ENCODE measurements at regions not wholly inside any gene's neighbourhood (a gene's known extent, or its start where the extent isn't known, plus 50 kb on each side); places are given as distances from the start of the nearest gene placed in this dataset.

DNA sequence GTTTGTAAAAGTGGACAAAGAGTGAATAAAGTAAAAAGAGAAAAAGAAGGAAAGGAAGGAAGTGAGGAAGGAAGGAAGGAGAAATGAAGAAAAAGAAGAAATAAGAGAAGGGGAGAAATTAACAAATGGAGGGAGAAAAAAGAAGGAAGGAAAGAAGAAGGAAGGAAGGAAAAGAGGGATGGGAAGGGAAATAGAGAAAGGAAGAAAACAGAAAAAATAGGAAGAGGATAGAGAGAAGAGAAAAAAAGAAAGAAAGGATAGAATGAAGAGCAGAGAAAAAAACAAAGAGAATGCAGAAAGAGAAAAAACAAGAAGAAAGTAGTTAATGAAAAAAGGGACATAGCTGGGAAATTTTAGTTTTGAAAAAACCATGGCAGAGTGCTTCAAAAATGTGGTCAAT, 361.8 kb downstream of the EPHA7 start:
- Mint-ChIP-seq H3K27me3 (no peaks in the 10 kb centered on the region), H3K36me3 (ENCODE audit: low read depth) (no peaks in the 10 kb centered on the region), H3K4me3 (no peak overlapping the region), H3K27ac (no peak overlapping the region), H3K4me1 (no peaks in the 10 kb centered on the region)
- DNase-seq, result no peak
- H3K9me3 ChIP-seq (ENCODE audit: control insufficient read depth, low read length, poor library complexity, severe bottlenecking), result no peaks in the 10 kb centered on the region
- ATAC-seq, result no peak

DNA sequence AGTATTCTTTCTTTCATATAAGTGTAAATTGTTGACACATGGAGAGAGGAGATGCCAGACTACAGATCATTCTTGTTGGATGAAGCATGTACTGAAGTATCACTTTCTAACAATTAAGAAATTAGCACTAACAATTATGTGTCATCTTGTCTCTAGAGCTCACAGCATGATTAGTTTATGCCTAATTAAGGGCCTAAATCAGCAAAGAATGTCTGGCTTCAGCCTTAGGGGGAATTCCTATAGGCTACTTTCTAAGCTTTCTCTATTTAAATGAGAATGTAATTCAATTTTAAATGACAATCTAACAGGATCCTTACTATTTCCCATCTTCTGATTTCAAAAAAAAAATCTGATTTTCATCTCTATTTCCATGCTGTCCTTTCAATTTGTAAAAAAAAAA, 371.0 kb downstream of the EPHA7 start:
- no peaks in the 10 kb centered on the region for H3K36me3 Mint-ChIP-seq (ENCODE audit: low read depth)
- H3K4me3 Mint-ChIP-seq, result no peak overlapping the region
- DNase-seq, result no peak
- ATAC-seq, result no peak
- H3K27me3 Mint-ChIP-seq, result no peaks in the 10 kb centered on the region
- no peak overlapping the region for H3K27ac Mint-ChIP-seq
- H3K9me3 ChIP-seq (ENCODE audit: control insufficient read depth, low read length, poor library complexity, severe bottlenecking), result no peaks in the 10 kb centered on the region
- no peaks in the 10 kb centered on the region for H3K4me1 Mint-ChIP-seq

DNA sequence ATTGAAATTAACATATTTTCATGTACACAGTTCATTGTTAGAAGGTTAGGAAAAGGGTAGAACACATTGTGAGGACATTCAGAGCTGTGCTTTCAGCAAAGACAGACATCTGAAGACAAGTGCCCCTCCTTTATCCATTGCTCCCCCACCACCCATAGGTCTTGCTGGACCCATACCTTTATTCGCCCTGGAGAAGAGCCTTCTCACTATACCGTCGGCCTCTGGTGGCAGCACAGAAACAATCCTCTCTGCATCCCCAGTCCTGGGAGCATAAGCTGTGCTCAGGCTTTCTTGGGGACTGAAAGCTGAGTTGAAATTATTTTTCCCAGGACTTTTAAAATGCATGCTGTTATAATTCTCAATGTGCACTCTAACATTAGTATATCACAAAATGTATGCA, 372.3 kb downstream of the EPHA7 start:
- no peaks in the 10 kb centered on the region for H3K9me3 ChIP-seq (ENCODE audit: control insufficient read depth, low read length, poor library complexity, severe bottlenecking)
- H3K27ac Mint-ChIP-seq, result no peak overlapping the region
- DNase-seq, result no peak

DNA sequence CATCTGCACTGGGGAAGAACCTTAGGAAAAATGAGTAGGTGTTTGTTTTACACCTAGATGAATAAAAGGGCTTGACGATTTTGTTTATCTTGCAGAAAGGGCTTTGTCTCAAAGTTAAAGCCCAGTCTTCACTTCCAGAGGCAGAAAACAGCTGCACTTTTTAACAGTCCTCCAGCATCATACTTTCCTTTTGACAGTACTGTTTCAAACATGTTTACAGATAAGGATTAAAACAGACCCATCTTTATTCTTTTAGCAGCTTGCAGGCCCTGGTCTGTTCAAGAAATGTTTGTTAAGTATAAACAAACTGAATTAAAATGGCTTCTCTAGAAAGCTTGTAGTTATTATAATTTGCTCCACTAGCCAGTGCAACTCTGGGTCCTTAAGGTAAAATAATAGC, 374.2 kb downstream of the EPHA7 start:
- Mint-ChIP-seq H3K4me1 (no peaks in the 10 kb centered on the region), H3K27me3 (no peaks in the 10 kb centered on the region), H3K36me3 (ENCODE audit: low read depth) (no peaks in the 10 kb centered on the region), H3K27ac (no peak overlapping the region), H3K4me3 (no peak overlapping the region)
- no peak for ATAC-seq
- no peaks in the 10 kb centered on the region for H3K9me3 ChIP-seq (ENCODE audit: control insufficient read depth, low read length, poor library complexity, severe bottlenecking)
- no peak for DNase-seq

More for the DNA sequence above, 372.3 kb downstream of the EPHA7 start:
- H3K4me1 Mint-ChIP-seq, result no peaks in the 10 kb centered on the region
- no peaks in the 10 kb centered on the region for H3K36me3 Mint-ChIP-seq (ENCODE audit: low read depth)
- no peak overlapping the region for H3K4me3 Mint-ChIP-seq
- no peak for ATAC-seq
- H3K27me3 Mint-ChIP-seq, result no peaks in the 10 kb centered on the region

DNA sequence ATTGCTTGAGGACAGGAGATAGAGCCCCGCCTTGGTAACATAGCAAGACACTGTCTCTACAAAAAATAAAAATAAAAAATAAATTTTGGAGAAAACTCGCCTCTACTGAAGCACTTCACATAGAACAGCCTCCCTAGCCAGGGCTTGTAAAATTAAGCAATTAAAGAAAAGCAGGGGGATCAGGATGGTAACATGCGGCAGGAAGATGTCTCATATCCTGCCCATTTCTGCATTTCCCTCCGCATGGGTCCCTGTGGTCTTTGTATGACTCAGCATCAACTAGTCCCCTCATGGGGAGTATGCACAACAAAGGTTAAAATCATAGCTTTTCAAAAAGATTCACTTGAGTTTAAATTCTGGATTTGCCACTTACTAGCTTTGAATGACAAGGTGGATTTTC, 379.0 kb downstream of the EPHA7 start:
- DNase-seq (no peak), ATAC-seq (no peak)
- no peaks in the 10 kb centered on the region for H3K36me3 Mint-ChIP-seq (ENCODE audit: low read depth)
- no peaks in the 10 kb centered on the region for H3K4me1 Mint-ChIP-seq
- no peaks in the 10 kb centered on the region for H3K9me3 ChIP-seq (ENCODE audit: control insufficient read depth, low read length, poor library complexity, severe bottlenecking)
- no peak overlapping the region for H3K27ac Mint-ChIP-seq
- H3K4me3 Mint-ChIP-seq, result no peak overlapping the region
- no peaks in the 10 kb centered on the region for H3K27me3 Mint-ChIP-seq

DNA sequence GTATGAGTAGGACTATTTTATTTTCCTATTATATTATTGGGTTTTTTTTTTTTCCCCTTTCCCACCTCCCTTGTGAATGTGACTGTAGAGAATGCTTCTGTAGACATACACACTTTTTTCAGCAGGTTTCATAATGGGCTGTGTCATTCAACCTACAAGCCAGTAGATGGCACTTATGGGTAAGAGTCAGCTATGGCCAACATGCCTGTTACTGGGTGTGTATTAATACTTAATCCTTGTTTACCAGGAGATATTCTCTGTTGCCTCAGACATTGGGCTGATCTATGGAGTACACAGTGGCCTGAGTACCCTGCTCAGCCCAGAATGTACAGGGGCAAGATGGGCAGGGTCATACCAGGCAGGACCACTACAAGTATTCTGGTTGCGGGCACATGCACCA, 382.5 kb downstream of the EPHA7 start:
- Mint-ChIP-seq H3K27me3 (no peaks in the 10 kb centered on the region), H3K27ac (no peak overlapping the region), H3K4me1 (no peaks in the 10 kb centered on the region), H3K36me3 (ENCODE audit: low read depth) (no peaks in the 10 kb centered on the region), H3K4me3 (no peak overlapping the region)
- ATAC-seq, result no peak
- no peak for DNase-seq
- no peaks in the 10 kb centered on the region for H3K9me3 ChIP-seq (ENCODE audit: control insufficient read depth, low read length, poor library complexity, severe bottlenecking)

DNA sequence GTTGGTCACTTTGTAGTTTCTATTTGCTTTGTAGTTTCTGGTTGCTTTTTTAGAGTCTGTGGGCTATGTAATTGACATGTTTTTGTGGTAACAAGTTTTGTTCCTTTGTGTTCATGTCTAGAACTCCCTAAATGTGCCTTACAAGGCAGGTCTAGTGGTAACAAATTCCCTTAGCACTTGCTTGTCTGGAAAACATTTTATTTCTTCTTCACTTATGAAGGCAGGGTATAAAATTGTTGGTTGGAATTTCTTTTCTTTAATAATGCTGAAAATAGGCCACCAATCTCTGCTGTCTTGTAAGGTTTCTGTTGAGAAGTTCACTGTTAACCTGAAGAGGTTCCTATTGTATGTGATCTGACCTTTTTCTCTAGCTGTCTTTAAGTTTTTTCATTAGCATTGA, 383.6 kb downstream of the EPHA7 start:
- no peaks in the 10 kb centered on the region for H3K9me3 ChIP-seq (ENCODE audit: control insufficient read depth, low read length, poor library complexity, severe bottlenecking)
- Mint-ChIP-seq H3K36me3 (ENCODE audit: low read depth) (no peaks in the 10 kb centered on the region), H3K4me3 (no peak overlapping the region), H3K27ac (no peak overlapping the region), H3K4me1 (no peaks in the 10 kb centered on the region), H3K27me3 (no peaks in the 10 kb centered on the region)
- ATAC-seq (no peak), DNase-seq (no peak)

DNA sequence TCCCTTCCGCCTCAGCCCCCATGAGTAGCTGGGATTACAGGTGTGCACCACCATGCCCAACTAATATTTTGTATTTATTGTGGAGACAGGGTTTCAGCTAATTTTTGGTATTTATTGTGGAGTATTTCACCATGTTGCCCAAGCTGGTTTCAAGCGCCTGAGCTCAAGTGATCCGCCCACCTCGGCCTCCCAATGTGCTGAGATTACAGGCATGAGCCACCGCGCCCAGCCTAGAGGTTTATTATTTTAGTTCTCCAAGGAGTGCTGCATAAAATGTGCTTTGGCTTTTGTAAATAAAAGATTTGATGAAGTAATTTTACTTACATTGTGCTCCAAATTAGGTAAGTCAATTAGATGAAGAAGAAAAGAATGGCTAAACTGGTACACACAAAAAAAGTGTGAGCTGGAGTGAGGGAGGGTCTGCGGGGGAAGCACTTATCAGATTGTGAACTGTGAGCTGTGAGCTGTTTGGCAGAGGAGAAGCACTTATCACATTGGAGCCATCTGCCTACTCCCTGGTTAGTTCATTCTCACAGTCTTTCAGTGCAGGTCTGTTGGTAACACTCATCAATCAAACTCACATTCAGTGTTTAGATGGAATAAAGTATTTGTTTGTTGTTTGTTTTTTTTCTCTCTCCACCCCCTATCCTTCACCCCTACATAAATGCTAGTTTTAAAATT, 398.0 kb downstream of the EPHA7 start:
- ATAC-seq (no peak), DNase-seq (no peak)
- no peaks in the 10 kb centered on the region for H3K36me3 Mint-ChIP-seq (ENCODE audit: low read depth)
- no peaks in the 10 kb centered on the region for H3K4me1 Mint-ChIP-seq
- no peaks in the 10 kb centered on the region for H3K9me3 ChIP-seq (ENCODE audit: control insufficient read depth, low read length, poor library complexity, severe bottlenecking)
- no peak overlapping the region for H3K27ac Mint-ChIP-seq
- H3K4me3 Mint-ChIP-seq, result no peak overlapping the region
- H3K27me3 Mint-ChIP-seq, result no peaks in the 10 kb centered on the region

DNA sequence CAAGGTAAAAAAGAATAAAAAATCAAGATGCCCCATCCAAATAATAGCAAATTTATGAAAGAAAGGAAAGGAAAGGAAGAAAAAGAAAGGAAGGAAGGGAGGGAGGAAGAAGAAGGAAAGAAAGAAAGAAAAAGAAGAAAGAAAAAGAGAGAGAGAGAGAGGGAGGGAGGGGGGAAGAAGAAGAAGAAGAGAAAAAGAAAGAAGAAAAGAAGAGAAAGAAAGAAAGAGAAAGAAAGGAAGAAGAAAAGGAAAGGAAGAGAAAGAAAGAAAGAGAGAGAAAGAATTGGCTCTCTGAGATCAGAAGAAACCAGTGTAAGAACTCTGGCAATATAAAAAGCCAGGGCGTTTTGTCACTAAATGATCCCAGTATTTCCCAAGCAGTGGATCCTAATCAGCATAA, 401.7 kb downstream of the EPHA7 start:
- H3K4me3 Mint-ChIP-seq, result no peak overlapping the region
- no peaks in the 10 kb centered on the region for H3K27me3 Mint-ChIP-seq
- no peak for DNase-seq

DNA sequence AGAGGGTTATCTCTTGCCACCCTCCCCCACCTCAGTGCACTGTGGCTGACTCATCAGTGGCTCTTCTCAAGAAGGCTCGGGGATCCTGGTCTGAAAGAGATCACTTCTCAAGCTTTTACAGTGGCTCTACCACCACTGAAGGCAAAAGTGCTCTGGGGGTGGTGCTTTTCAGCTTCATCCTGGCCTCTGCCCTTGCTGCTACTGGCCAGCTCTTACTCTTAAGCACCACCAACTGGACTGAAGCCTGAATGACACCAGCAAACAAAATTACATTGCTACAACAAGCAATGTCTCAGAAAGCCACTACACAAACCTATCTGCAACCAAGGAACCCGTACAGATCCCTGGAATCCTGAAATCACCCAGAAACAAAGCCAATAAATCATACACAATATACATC, 402.1 kb downstream of the EPHA7 start:
- DNase-seq (no peak), ATAC-seq (no peak)
- no peaks in the 10 kb centered on the region for H3K9me3 ChIP-seq (ENCODE audit: control insufficient read depth, low read length, poor library complexity, severe bottlenecking)
- no peak overlapping the region for H3K4me3 Mint-ChIP-seq
- H3K4me1 Mint-ChIP-seq, result no peaks in the 10 kb centered on the region
- H3K27ac Mint-ChIP-seq, result no peak overlapping the region
- no peaks in the 10 kb centered on the region for H3K36me3 Mint-ChIP-seq (ENCODE audit: low read depth)
- no peaks in the 10 kb centered on the region for H3K27me3 Mint-ChIP-seq

More for the DNA sequence above, 401.7 kb downstream of the EPHA7 start:
- Mint-ChIP-seq H3K27ac (no peak overlapping the region), H3K36me3 (ENCODE audit: low read depth) (no peaks in the 10 kb centered on the region), H3K4me1 (no peaks in the 10 kb centered on the region)
- ATAC-seq, result no peak
- H3K9me3 ChIP-seq (ENCODE audit: control insufficient read depth, low read length, poor library complexity, severe bottlenecking), result no peaks in the 10 kb centered on the region

DNA sequence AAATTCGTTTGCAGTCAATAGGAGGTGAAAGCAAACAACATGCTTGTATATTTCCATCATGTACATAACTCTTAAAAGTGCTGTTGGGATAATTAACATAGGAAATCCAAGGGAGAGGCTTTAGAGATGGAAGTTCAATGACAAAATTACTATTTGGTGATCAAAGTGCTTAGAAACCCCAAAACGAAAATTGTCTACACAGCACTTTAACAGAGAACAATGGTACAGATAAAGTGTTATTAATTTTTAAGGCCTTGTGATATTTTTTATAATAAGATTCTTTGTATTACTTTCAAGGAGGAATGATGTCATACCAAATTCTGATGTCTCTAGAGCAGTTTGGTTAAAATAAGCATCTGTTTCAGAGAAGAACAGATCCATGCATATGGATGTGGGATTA, 406.3 kb downstream of the EPHA7 start:
- H3K4me1 Mint-ChIP-seq, result no peaks in the 10 kb centered on the region
- H3K27ac Mint-ChIP-seq, result no peak overlapping the region
- H3K36me3 Mint-ChIP-seq (ENCODE audit: low read depth), result no peaks in the 10 kb centered on the region
- ATAC-seq (no peak), DNase-seq (no peak)
- no peaks in the 10 kb centered on the region for H3K27me3 Mint-ChIP-seq
- no peaks in the 10 kb centered on the region for H3K9me3 ChIP-seq (ENCODE audit: control insufficient read depth, low read length, poor library complexity, severe bottlenecking)
- H3K4me3 Mint-ChIP-seq, result no peak overlapping the region

DNA sequence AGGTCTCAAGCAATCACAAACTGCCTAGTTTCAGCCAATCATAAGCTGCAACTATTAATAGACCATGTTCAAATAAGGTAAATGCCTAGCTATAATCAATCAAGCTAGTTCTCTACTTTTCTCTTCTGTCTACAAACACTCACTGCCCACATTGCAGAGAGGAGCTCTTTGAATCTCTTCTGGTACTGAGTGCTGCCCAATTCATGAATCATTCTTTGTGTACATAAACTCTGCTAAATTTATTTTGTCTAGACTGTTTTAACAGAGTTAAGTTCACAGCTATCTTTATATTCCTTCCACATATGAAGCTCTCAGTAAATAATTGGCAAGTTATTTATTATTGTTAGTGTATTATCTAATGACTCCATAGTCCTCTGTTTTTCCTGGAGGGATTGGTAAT, 411.0 kb downstream of the EPHA7 start:
- H3K4me1 Mint-ChIP-seq, result no peaks in the 10 kb centered on the region
- no peaks in the 10 kb centered on the region for H3K27me3 Mint-ChIP-seq
- no peak for ATAC-seq

DNA sequence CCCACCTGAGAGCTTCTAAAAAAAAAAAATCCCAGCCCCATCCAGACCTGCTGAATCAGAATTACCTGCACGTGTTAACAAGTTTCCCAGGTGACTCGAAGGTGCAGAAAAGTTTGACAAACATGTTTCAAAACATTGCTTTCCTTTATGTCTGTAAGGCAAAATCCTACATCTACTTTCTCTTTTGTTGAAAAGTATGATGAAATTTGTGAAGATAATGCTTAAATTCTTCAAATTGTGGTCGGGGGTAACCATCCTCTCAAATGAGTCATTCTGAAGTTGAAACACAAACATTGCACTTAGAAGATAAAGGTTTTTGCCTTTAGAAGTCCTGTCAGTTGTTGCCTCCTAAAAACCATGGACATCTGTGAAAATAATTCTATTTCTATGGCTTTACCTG, 429.7 kb downstream of the EPHA7 start:
- peaks cover 2% of the 10 kb centered on the region for H3K9me3 ChIP-seq (ENCODE audit: control insufficient read depth, low read length, poor library complexity, severe bottlenecking)
- ATAC-seq, result no peak
- no peak overlapping the region for H3K27ac Mint-ChIP-seq
- no peaks in the 10 kb centered on the region for H3K27me3 Mint-ChIP-seq
- H3K4me1 Mint-ChIP-seq, result no peaks in the 10 kb centered on the region
- no peaks in the 10 kb centered on the region for H3K36me3 Mint-ChIP-seq (ENCODE audit: low read depth)
- no peak overlapping the region for H3K4me3 Mint-ChIP-seq
- no peak for DNase-seq

More for the DNA sequence above, 411.0 kb downstream of the EPHA7 start:
- Mint-ChIP-seq H3K27ac (no peak overlapping the region), H3K36me3 (ENCODE audit: low read depth) (no peaks in the 10 kb centered on the region), H3K4me3 (no peak overlapping the region)
- no peak for DNase-seq
- no peaks in the 10 kb centered on the region for H3K9me3 ChIP-seq (ENCODE audit: control insufficient read depth, low read length, poor library complexity, severe bottlenecking)

DNA sequence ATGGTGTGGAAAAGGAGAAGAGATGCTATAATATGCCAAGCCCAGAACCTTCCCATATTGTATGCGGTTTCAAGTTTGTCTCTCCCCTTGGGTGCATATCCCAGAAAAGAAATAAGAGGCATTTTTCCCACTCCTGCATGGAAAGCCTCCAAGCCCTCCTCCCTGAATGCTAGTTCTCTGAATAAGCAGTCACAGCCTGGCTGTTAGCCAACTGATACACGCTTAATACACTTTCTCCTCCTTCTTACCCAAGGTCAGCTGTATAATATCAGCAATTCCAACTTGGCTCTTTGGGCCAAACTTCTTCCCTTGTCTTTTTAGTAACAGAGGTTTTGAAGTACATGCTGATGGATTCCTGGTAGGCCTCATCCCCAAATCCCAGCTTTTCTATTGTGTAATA, 440.1 kb downstream of the EPHA7 start:
- Mint-ChIP-seq H3K27me3 (no peaks in the 10 kb centered on the region), H3K36me3 (ENCODE audit: low read depth) (no peaks in the 10 kb centered on the region), H3K4me1 (no peaks in the 10 kb centered on the region), H3K27ac (no peak overlapping the region), H3K4me3 (no peak overlapping the region)
- DNase-seq (no peak), ATAC-seq (no peak)
- H3K9me3 ChIP-seq (ENCODE audit: control insufficient read depth, low read length, poor library complexity, severe bottlenecking), result no peaks in the 10 kb centered on the region
